Osteocyte (in vitro differentiated cells): ENCODE measurements at regions not wholly inside any gene's neighbourhood (a gene's known extent, or its start where the extent isn't known, plus 50 kb on each side); places are given as distances from the start of the nearest gene placed in this dataset.
"Not testable (repeated sequence)": the region's sequence is repeated elsewhere in the genome, so short reads cannot be mapped to it uniquely, and the experiment has no call there.

Experiments used
- DNase-seq: peaks from one replicate; pipeline ENCODE4 v3.0.0; 2021; ENCODE audit warnings: mixed read lengths; ENCODE audit not compliant: unreplicated experiment; ENCODE audit errors: extremely low spot score
- H3K27ac Mint-ChIP-seq: one replicate; pipeline ENCODE4 v1.8.0; 2021; ENCODE audit warnings: mild to moderate bottlenecking, mixed read lengths; ENCODE audit not compliant: unreplicated experiment
- H3K27me3 Mint-ChIP-seq: one replicate; pipeline ENCODE4 v1.8.0; 2021; ENCODE audit warnings: mixed read lengths; ENCODE audit not compliant: unreplicated experiment
- H3K36me3 Mint-ChIP-seq: one replicate; pipeline ENCODE4 v1.8.0; 2021; ENCODE audit warnings: mixed read lengths; ENCODE audit not compliant: unreplicated experiment
- H3K4me1 Mint-ChIP-seq: one replicate; pipeline ENCODE4 v1.8.0; 2021; ENCODE audit warnings: mixed read lengths; ENCODE audit not compliant: unreplicated experiment
- H3K4me3 Mint-ChIP-seq: one replicate; pipeline ENCODE4 v1.8.0; 2021; ENCODE audit warnings: mild to moderate bottlenecking, moderate library complexity, mixed read lengths; ENCODE audit not compliant: unreplicated experiment
- H3K9me3 Mint-ChIP-seq: one replicate; pipeline ENCODE4 v1.8.0; 2021; ENCODE audit warnings: mixed read lengths; ENCODE audit not compliant: unreplicated experiment
- CTCF ChIP-seq: fragments of 200-600 bp; sonication (generic); IDR thresholded peaks from 2 replicates; pipeline ENCODE4 v1.5.0; 2021; ENCODE audit warnings: antibody characterized with exemption, mild to moderate bottlenecking, moderate library complexity

- Mint-ChIP-seq H3K27ac (no peak overlapping the region), H3K36me3 (peaks cover 3% of the 10 kb centered on the region), H3K9me3 (peaks cover 5% of the 10 kb centered on the region), H3K27me3 (peaks cover 45% of the 10 kb centered on the region), H3K4me3 (no peak overlapping the region), H3K4me1 (peaks cover 15% of the 10 kb centered on the region)
- no peak for TF ChIP-seq CTCF
- peak; percentile 76 for DNase-seq
Observed at GRCh38 chr14:103279142-103280025, 54.7 kb upstream of the EIF5 start.

GRCh38 chr14:103280278-103280928 lies 53.6 kb upstream of the EIF5 start:
- DNase-seq, result no peak
- peaks cover 17% of the 10 kb centered on the region for H3K4me1 Mint-ChIP-seq
- H3K36me3 Mint-ChIP-seq, result no peaks in the 10 kb centered on the region
- TF ChIP-seq CTCF, result no peak
- peaks cover 47% of the 10 kb centered on the region for H3K27me3 Mint-ChIP-seq
- no peaks in the 10 kb centered on the region for H3K9me3 Mint-ChIP-seq
- H3K27ac Mint-ChIP-seq, result no peak overlapping the region
- H3K4me3 Mint-ChIP-seq, result no peak overlapping the region

DNA sequence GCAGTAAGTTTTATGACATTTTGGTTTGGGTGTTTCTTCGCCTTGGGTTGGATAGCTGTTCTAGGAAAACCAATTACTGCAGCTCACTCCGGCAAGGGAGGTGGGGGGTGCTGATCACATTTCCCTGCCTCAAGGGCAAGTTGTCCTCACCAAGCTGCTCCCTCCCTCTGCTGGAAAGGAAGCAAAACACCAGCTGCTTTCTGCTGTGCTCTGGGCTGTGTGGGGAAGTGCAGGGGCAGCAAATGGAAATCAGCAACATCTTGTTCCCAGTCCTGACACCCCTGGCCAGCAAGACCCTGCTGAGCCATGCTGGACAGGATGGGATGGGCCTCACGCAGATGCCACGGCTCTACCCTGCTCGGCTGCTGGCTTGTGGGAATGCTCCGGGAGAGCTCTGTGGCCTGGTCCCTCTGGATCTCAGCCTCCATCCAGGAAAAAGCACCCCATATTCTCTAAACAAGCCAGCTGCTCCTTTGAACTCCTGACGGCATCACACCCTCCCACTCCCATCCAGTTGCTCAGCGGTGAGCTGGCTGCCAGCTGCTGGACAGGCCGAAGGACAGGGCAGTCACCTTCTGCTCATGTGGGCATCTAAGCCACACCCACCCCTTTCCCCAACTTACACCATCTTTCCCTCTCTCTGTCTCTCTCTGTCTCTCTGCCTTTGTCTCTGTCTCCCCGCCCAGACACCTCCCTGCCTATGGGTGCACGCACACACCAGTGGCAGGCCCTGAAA lies 52.4 kb upstream of the EIF5 start:
- no peak overlapping the region for H3K4me3 Mint-ChIP-seq
- TF ChIP-seq CTCF, result peak; percentile 69
- H3K9me3 Mint-ChIP-seq, result no peaks in the 10 kb centered on the region
- H3K27me3 Mint-ChIP-seq, result peaks cover 46% of the 10 kb centered on the region
- peaks cover 17% of the 10 kb centered on the region for H3K4me1 Mint-ChIP-seq
- no peaks in the 10 kb centered on the region for H3K36me3 Mint-ChIP-seq
- H3K27ac Mint-ChIP-seq, result no peak overlapping the region
- peak; percentile 86 for DNase-seq

DNA sequence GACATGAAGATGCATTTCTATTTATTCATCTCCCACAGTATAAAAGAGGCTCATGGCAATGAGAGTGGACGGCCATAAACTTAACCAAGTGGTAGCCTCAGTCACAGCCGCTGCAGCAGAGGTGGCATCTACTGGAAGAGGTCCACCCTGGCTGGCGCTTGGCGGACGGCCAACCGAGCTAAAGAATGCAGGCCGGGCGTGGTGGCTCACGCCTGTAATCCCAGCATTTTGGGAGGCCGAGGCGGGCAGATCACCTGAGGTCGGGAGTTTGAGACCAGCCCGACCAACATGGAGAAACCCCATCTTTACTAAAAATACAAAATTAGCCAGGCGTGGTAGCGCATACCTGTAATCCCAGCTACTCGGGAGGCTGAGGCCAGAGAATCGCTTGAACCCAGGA lies 51.7 kb upstream of the EIF5 start:
- peak; percentile 67 for DNase-seq
- H3K27ac Mint-ChIP-seq, H3K9me3 Mint-ChIP-seq, H3K36me3 Mint-ChIP-seq, H3K4me3 Mint-ChIP-seq: not testable (repeated sequence)
- Mint-ChIP-seq H3K4me1 (peaks cover 17% of the 10 kb centered on the region), H3K27me3 (peaks cover 45% of the 10 kb centered on the region)

GRCh38 chr14:103282932-103283331 lies 51.1 kb upstream of the EIF5 start:
- DNase-seq, result peak; percentile 56
- no peak for TF ChIP-seq CTCF
- peaks cover 43% of the 10 kb centered on the region for H3K27me3 Mint-ChIP-seq
- no peaks in the 10 kb centered on the region for H3K9me3 Mint-ChIP-seq
- H3K36me3 Mint-ChIP-seq, result no peaks in the 10 kb centered on the region
- peaks cover 17% of the 10 kb centered on the region for H3K4me1 Mint-ChIP-seq
- H3K4me3 Mint-ChIP-seq, result no peak overlapping the region
- no peak overlapping the region for H3K27ac Mint-ChIP-seq
